Activated CD4-positive, alpha-beta T cell treated with anti-CD3 and anti-CD28 coated beads, Interleukin-2, amount 50 U/mL, for 4 hours (primary cell): ENCODE measurements at regions not wholly inside any gene's neighbourhood (a gene's known extent, or its start where the extent isn't known, plus 50 kb on each side); places are given as distances from the start of the nearest gene placed in this dataset.
"Not testable (repeated sequence)": the region's sequence is repeated elsewhere in the genome, so short reads cannot be mapped to it uniquely, and the experiment has no call there.

Experiments
- DNase-seq, 2 experiments: peaks; one replicate each; pipeline ENCODE4 v3.0.0-alpha.2; 2020

- no peak for DNase-seq
These were observed 97.0 kb downstream of the PHETA1 start for GRCh38 chr12:111271674-111272418.

- DNase-seq: no peak
These were observed 98.1 kb downstream of the PHETA1 start for GRCh38 chr12:111270774-111271173.

GRCh38 chr12:111270239-111270638 lies 98.7 kb downstream of the PHETA1 start:
- no peak for DNase-seq

GRCh38 chr12:111269718-111270117 lies 99.2 kb downstream of the PHETA1 start:
- no peak for DNase-seq

GRCh38 chr12:111268738-111269572 lies 99.9 kb downstream of the PHETA1 start:
- no peak for DNase-seq

GRCh38 chr12:111267144-111267543 lies 101.8 kb downstream of the PHETA1 start:
- DNase-seq: no peak

- DNase-seq: no peak
These were observed 106.8 kb downstream of the PHETA1 start for GRCh38 chr12:111261911-111262676.

- no peak for DNase-seq
These were observed 108.2 kb downstream of the PHETA1 start for GRCh38 chr12:111260732-111261131.

- no peak for DNase-seq
These were observed 109.7 kb downstream of the PHETA1 start for GRCh38 chr12:111259231-111259630.

- not testable (repeated sequence) for DNase-seq
These were observed 110.8 kb downstream of the PHETA1 start for GRCh38 chr12:111258081-111258480.

GRCh38 chr12:111257435-111257902 lies 111.4 kb downstream of the PHETA1 start:
- DNase-seq: no peak

GRCh38 chr12:111256629-111257434 lies 112.1 kb downstream of the PHETA1 start:
- DNase-seq: no peak

GRCh38 chr12:111255261-111255660 lies 113.6 kb downstream of the PHETA1 start:
- no peak for DNase-seq

- DNase-seq: no peak
These were observed 114.8 kb downstream of the PHETA1 start for GRCh38 chr12:111254106-111254505.

- DNase-seq: no peak
These were observed 115.7 kb downstream of the PHETA1 start for GRCh38 chr12:111253213-111253612.

GRCh38 chr12:111251787-111252186 lies 117.1 kb downstream of the PHETA1 start:
- no peak for DNase-seq

GRCh38 chr12:111251058-111251730 lies 117.7 kb downstream of the PHETA1 start:
- DNase-seq: no peak

- no peak for DNase-seq
These were observed 118.5 kb downstream of the PHETA1 start for GRCh38 chr12:111250251-111250881.

GRCh38 chr12:111249757-111250156 lies 119.1 kb downstream of the PHETA1 start:
- no peak for DNase-seq

GRCh38 chr12:111249018-111249370 lies 119.9 kb downstream of the PHETA1 start:
- no peak for DNase-seq
